ENCODE measurements at regions not wholly inside any gene's neighbourhood (a gene's known extent, or its start where the extent isn't known, plus 50 kb on each side); places are given as distances from the start of the nearest gene placed in this dataset.

DNA sequence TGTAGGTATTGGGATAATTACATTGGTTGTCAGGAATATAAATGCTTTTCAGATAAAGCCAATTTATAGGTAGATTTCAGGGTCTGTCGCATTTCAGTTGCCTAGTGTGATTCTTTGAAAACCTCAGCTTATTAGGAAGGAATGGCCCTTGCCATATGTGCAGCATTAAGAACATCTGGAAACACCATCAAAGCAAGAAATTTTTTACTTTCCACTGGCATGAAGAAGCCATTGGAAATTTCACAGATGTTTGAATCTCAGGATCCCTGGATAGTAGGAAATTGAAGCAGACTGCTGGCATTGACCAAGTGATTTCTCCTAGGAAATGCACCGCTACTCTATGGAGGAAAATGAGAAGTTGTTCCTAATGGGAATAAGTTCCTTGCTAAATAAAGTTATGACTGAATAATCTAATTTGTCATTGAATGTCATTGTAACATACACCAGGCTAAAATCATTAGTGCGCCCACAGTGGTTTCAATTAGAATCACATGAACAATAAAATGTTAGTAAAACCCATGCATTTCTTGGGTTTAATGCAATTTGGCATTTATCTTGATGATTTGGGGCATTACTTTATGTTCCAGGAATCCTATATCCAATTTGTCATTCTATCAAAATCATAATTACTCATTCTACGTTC is 950.1 kb downstream of the EPHA7 start:
- Histone ChIP-seq H2AFZ (ENCODE audit: insufficient read depth, low read depth, low read length, poor library complexity, severe bottlenecking) (no peak overlapping the region), H3K9me3 (replicated peaks in 1 of 2; ENCODE audit: control insufficient read depth in 1 of 2, insufficient read depth in 1 of 2, low read length in 2 of 2) (peaks cover 2 to 9% of the 10 kb centered on the region in 2 donors), H3K4me2 (replicated peaks; ENCODE audit: extremely low read depth, low read length, poor library complexity, severe bottlenecking) (no peak overlapping the region), H3K27ac (ENCODE audit: low read depth in 1 of 2, low read length in 2 of 2) (no peak overlapping the region), H3K4me1 (ENCODE audit: control insufficient read depth in 1 of 2, insufficient read depth in 2 of 2, low read length in 2 of 2) (no peaks in the 10 kb centered on the region), H3K79me2 (ENCODE audit: insufficient read depth, low read length) (no peaks in the 10 kb centered on the region), H3K4me3 (replicated peaks in 1 of 3; ENCODE audit: low read depth in 2 of 3, low read length in 3 of 3) (no peak overlapping the region), H3K9ac (ENCODE audit: insufficient read depth, low read length, poor library complexity, severe bottlenecking) (no peak overlapping the region), H4K20me1 (ENCODE audit: insufficient read depth, low read length) (no peaks in the 10 kb centered on the region), H3K36me3 (replicated peaks in 1 of 2; ENCODE audit: control insufficient read depth in 1 of 2, insufficient read depth in 2 of 2, low read length in 2 of 2) (no peaks in the 10 kb centered on the region), H3K27me3 (ENCODE audit: control insufficient read depth in 2 of 2, insufficient read depth in 2 of 2, low read length in 2 of 2) (no peaks in the 10 kb centered on the region)
- Mint-ChIP-seq H3K36me3 (no peaks in the 10 kb centered on the region), H3K4me1 (no peaks in the 10 kb centered on the region), H3K27ac (no peak overlapping the region), H3K4me3 (no peak overlapping the region), H3K9me3 (peaks cover 0 to 10% (median 0%) of the 10 kb centered on the region in 7 donors), H3K27me3 (ENCODE audit: low read depth in 3 of 3) (no peaks in the 10 kb centered on the region)
- WGBS (ENCODE audit: insufficient coverage) = no CpG with 5 or more reads among the region's 4 CpGs
- DNase-seq = no peak
- intact Hi-C loops (cut with micrococcal nuclease) = no loop called here
- TF ChIP-seq, protein P1, sequence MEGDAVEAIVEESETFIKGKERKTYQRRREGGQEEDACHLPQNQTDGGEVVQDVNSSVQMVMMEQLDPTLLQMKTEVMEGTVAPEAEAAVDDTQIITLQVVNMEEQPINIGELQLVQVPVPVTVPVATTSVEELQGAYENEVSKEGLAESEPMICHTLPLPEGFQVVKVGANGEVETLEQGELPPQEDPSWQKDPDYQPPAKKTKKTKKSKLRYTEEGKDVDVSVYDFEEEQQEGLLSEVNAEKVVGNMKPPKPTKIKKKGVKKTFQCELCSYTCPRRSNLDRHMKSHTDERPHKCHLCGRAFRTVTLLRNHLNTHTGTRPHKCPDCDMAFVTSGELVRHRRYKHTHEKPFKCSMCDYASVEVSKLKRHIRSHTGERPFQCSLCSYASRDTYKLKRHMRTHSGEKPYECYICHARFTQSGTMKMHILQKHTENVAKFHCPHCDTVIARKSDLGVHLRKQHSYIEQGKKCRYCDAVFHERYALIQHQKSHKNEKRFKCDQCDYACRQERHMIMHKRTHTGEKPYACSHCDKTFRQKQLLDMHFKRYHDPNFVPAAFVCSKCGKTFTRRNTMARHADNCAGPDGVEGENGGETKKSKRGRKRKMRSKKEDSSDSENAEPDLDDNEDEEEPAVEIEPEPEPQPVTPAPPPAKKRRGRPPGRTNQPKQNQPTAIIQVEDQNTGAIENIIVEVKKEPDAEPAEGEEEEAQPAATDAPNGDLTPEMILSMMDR (IDR thresholded peaks at IDR 0.05) = no peak

DNA sequence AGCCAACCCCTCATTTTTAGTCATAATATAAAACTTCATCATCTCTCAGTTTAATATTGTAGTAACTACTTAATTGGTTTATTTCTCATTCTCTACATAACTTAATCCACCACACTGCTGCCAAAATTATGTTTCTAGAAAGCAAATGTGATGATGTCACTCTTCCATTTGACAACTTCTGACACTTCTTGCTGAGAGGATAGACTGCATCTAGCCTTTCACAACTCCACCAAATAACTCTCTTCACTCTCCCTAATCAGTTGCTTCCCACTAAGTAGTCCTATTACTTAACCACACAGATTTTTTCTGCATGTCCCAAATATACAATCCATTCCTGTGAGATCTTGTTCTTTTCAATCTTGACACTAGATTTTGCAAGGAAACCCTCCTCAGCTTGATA is 951.3 kb downstream of the EPHA7 start:
- no peaks in the 10 kb centered on the region for H4K20me1 ChIP-seq (ENCODE audit: insufficient read depth, low read length)
- H3K27me3 ChIP-seq (ENCODE audit: control insufficient read depth in 2 of 2, insufficient read depth in 2 of 2, low read length in 2 of 2) = no peaks in the 10 kb centered on the region
- Mint-ChIP-seq H3K27ac (no peak overlapping the region), H3K4me1 (no peaks in the 10 kb centered on the region), H3K4me3 (no peak overlapping the region), H3K36me3 (no peaks in the 10 kb centered on the region), H3K27me3 (ENCODE audit: low read depth in 3 of 3) (no peaks in the 10 kb centered on the region), H3K9me3 (peaks cover 0 to 10% (median 0%) of the 10 kb centered on the region in 7 donors)
- TF ChIP-seq, protein P1 (IDR thresholded peaks at IDR 0.05) = no peak
- peaks cover 2 to 9% of the 10 kb centered on the region in 2 donors for H3K9me3 ChIP-seq (replicated peaks in 1 of 2; ENCODE audit: control insufficient read depth in 1 of 2, insufficient read depth in 1 of 2, low read length in 2 of 2)
- intact Hi-C loops (cut with micrococcal nuclease) = no loop called here
- H3K27ac ChIP-seq (ENCODE audit: low read depth in 1 of 2, low read length in 2 of 2) = no peak overlapping the region
- H3K4me1 ChIP-seq (ENCODE audit: control insufficient read depth in 1 of 2, insufficient read depth in 2 of 2, low read length in 2 of 2) = no peaks in the 10 kb centered on the region
- H3K79me2 ChIP-seq (ENCODE audit: insufficient read depth, low read length) = no peaks in the 10 kb centered on the region
- H2AFZ ChIP-seq (ENCODE audit: insufficient read depth, low read depth, low read length, poor library complexity, severe bottlenecking) = no peak overlapping the region
- H3K9ac ChIP-seq (ENCODE audit: insufficient read depth, low read length, poor library complexity, severe bottlenecking) = no peak overlapping the region
- no peaks in the 10 kb centered on the region for H3K36me3 ChIP-seq (replicated peaks in 1 of 2; ENCODE audit: control insufficient read depth in 1 of 2, insufficient read depth in 2 of 2, low read length in 2 of 2)
- no peak overlapping the region for H3K4me2 ChIP-seq (replicated peaks; ENCODE audit: extremely low read depth, low read length, poor library complexity, severe bottlenecking)
- no peak for DNase-seq
- H3K4me3 ChIP-seq (replicated peaks in 1 of 3; ENCODE audit: low read depth in 2 of 3, low read length in 3 of 3) = no peak overlapping the region
